DOHH2 (cell line): ENCODE measurements at regions not wholly inside any gene's neighbourhood (a gene's known extent, or its start where the extent isn't known, plus 50 kb on each side); places are given as distances from the start of the nearest gene placed in this dataset.

Experiments used
- H3F3A ChIP-seq: fragments of 200-600 bp; sonication (generic), shearing (Covaris generic); 2 replicates; pipeline ENCODE4 v1.6.0; 2016; ENCODE audit warnings: antibody characterized with exemption, mild to moderate bottlenecking; ENCODE audit not compliant: control insufficient read depth, insufficient read depth
- H3K27ac ChIP-seq: fragments of 200-600 bp; sonication (generic); 2 replicates; pipeline ENCODE4 v1.5.1; 2014; ENCODE audit warnings: low read depth, mild to moderate bottlenecking, low read length, moderate library complexity
- H3K27me3 ChIP-seq: fragments of 200-600 bp; sonication (generic); 2 replicates; pipeline ENCODE4 v1.6.1; 2014; ENCODE audit warnings: mild to moderate bottlenecking, low read length, mixed read lengths; ENCODE audit not compliant: control insufficient read depth
- H3K36me3 ChIP-seq: fragments of 200-600 bp; sonication (generic); 2 replicates; pipeline ENCODE4 v1.6.1; 2014; ENCODE audit warnings: mild to moderate bottlenecking, low read length, moderate library complexity, mixed read lengths; ENCODE audit not compliant: control insufficient read depth
- H3K4me1 ChIP-seq: fragments of 200-600 bp; sonication (generic); 2 replicates; pipeline ENCODE4 v1.6.1; 2014; ENCODE audit warnings: mild to moderate bottlenecking, low read length, mixed read lengths; ENCODE audit not compliant: control insufficient read depth
- H3K4me2 ChIP-seq: fragments of 200-600 bp; sonication (generic); 2 replicates; pipeline ENCODE4 v1.6.0; 2014; ENCODE audit warnings: mild to moderate bottlenecking, low read length, moderate library complexity
- H3K4me3 ChIP-seq: fragments of 200-600 bp; sonication (generic); 2 replicates; pipeline ENCODE4 v1.5.1; 2014; ENCODE audit warnings: mild to moderate bottlenecking, low read length, mixed read lengths
- H3K79me2 ChIP-seq: fragments of 200-600 bp; sonication (generic); 2 replicates; pipeline ENCODE4 v1.6.1; 2014; ENCODE audit warnings: mild to moderate bottlenecking, low read length, mixed read lengths; ENCODE audit not compliant: control insufficient read depth
- H3K9me2 ChIP-seq: fragments of 200-600 bp; sonication (generic); replicated peaks from 2 replicates; pipeline ENCODE4 v1.6.1; 2014; ENCODE audit warnings: mild to moderate bottlenecking, low read length, mixed read lengths; ENCODE audit not compliant: control insufficient read depth
- H3K9me3 ChIP-seq: fragments of 200-600 bp; sonication (generic); 2 replicates; pipeline ENCODE4 v1.6.1; 2014; ENCODE audit warnings: antibody characterized with exemption, low read length, mixed read lengths; ENCODE audit not compliant: control insufficient read depth, insufficient read depth
- H4K20me1 ChIP-seq: fragments of 200-600 bp; sonication (generic); 2 replicates; pipeline ENCODE4 v1.6.0; 2014; ENCODE audit warnings: low read depth, mild to moderate bottlenecking, antibody characterized with exemption, low read length, moderate library complexity; ENCODE audit not compliant: control insufficient read depth, insufficient read depth
- CTCF ChIP-seq: fragments of 200-600 bp; sonication (generic); IDR thresholded peaks from one replicate; pipeline ENCODE4 v1.5.1; 2014; ENCODE audit warnings: antibody characterized with exemption, mild to moderate bottlenecking, low read depth, low read length; ENCODE audit not compliant: poor library complexity, severe bottlenecking
- EZH2phosphoT487 ChIP-seq: fragments of 200-600 bp; sonication (generic); IDR thresholded peaks from 2 replicates; pipeline ENCODE4 v1.6.1; 2017; ENCODE audit warnings: borderline replicate concordance, mild to moderate bottlenecking, antibody characterized with exemption, low read length, moderate library complexity, mixed read lengths

- Histone ChIP-seq H3K4me1 (no peaks in the 10 kb centered on the region), H3K27ac (no peak overlapping the region), H3K36me3 (no peaks in the 10 kb centered on the region), H3F3A (no peaks in the 10 kb centered on the region), H4K20me1 (no peaks in the 10 kb centered on the region), H3K9me3 (no peaks in the 10 kb centered on the region), H3K4me2 (no peak overlapping the region), H3K4me3 (no peak overlapping the region), H3K79me2 (no peaks in the 10 kb centered on the region), H3K9me2 (no peaks in the 10 kb centered on the region), H3K27me3 (no peaks in the 10 kb centered on the region)
- TF ChIP-seq CTCF (no peak), EZH2phosphoT487 (no peak)
Measured at GRCh38 chr10:111824128-111824527, 359.4 kb downstream of the GPAM start.

- H3K9me2 ChIP-seq: no peaks in the 10 kb centered on the region
- no peak overlapping the region for H3K4me3 ChIP-seq
- no peaks in the 10 kb centered on the region for H4K20me1 ChIP-seq
- H3K36me3 ChIP-seq: no peaks in the 10 kb centered on the region
- H3K79me2 ChIP-seq: no peaks in the 10 kb centered on the region
- H3K9me3 ChIP-seq: no peaks in the 10 kb centered on the region
- no peak overlapping the region for H3K4me2 ChIP-seq
- H3K4me1 ChIP-seq: no peaks in the 10 kb centered on the region
- H3K27ac ChIP-seq: no peak overlapping the region
- H3K27me3 ChIP-seq: no peaks in the 10 kb centered on the region
- no peaks in the 10 kb centered on the region for H3F3A ChIP-seq
- TF ChIP-seq CTCF: no peak
Measured at GRCh38 chr10:111830359-111830758, 353.2 kb downstream of the GPAM start.

- Histone ChIP-seq H3K4me2 (no peak overlapping the region), H3K9me2 (no peaks in the 10 kb centered on the region), H3K36me3 (no peaks in the 10 kb centered on the region), H3K4me1 (no peaks in the 10 kb centered on the region), H3K79me2 (no peaks in the 10 kb centered on the region), H3K9me3 (no peaks in the 10 kb centered on the region), H3K27ac (no peak overlapping the region), H3K27me3 (no peaks in the 10 kb centered on the region), H3F3A (no peaks in the 10 kb centered on the region), H3K4me3 (no peak overlapping the region), H4K20me1 (no peaks in the 10 kb centered on the region)
- TF ChIP-seq CTCF (no peak), EZH2phosphoT487 (no peak)
Measured at GRCh38 chr10:111831058-111831457, 352.5 kb downstream of the GPAM start.

GRCh38 chr10:111833251-111833650, 350.3 kb downstream of the GPAM start:
- Histone ChIP-seq H3K27ac (no peak overlapping the region), H3K4me1 (no peaks in the 10 kb centered on the region), H3K79me2 (no peaks in the 10 kb centered on the region), H4K20me1 (no peaks in the 10 kb centered on the region), H3K9me2 (no peaks in the 10 kb centered on the region), H3F3A (no peaks in the 10 kb centered on the region), H3K9me3 (no peaks in the 10 kb centered on the region), H3K4me2 (no peak overlapping the region), H3K4me3 (no peak overlapping the region), H3K27me3 (no peaks in the 10 kb centered on the region), H3K36me3 (no peaks in the 10 kb centered on the region)
- TF ChIP-seq CTCF (no peak), EZH2phosphoT487 (no peak)
